ENCODE measurements at regions not wholly inside any gene's neighbourhood (a gene's known extent, or its start where the extent isn't known, plus 50 kb on each side); places are given as distances from the start of the nearest gene placed in this dataset.

DNA sequence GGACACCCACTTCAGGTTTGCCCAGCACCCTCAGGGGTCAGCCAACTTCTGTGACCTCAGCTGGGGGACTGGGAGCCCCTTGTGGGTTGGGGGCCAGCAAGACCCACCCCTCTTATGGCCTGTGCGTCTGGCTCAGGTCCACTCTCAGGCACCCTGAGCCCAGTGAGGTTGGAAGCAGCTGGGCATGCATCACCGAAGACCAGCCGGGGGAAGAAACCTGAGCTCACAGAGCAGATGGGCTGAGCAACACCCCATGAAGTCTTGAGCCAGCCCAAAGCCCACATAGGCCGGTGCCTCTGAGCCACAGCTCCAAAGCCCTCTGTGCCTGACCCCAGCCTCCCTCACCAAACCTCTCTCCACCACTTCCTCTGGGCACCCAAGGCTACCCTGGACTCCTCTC is 166.7 kb downstream of the RBFOX3 start:
- DNase-seq (ENCODE audit: low read depth): no peak
- H3K4me3 ChIP-seq (ENCODE audit: low read depth, low read length): no peak overlapping the region
- TF ChIP-seq, protein P1, sequence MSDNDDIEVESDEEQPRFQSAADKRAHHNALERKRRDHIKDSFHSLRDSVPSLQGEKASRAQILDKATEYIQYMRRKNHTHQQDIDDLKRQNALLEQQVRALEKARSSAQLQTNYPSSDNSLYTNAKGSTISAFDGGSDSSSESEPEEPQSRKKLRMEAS (IDR thresholded peaks at IDR 0.05; ENCODE audit: low read depth, low read length): no peak
- TF ChIP-seq, protein P2, sequence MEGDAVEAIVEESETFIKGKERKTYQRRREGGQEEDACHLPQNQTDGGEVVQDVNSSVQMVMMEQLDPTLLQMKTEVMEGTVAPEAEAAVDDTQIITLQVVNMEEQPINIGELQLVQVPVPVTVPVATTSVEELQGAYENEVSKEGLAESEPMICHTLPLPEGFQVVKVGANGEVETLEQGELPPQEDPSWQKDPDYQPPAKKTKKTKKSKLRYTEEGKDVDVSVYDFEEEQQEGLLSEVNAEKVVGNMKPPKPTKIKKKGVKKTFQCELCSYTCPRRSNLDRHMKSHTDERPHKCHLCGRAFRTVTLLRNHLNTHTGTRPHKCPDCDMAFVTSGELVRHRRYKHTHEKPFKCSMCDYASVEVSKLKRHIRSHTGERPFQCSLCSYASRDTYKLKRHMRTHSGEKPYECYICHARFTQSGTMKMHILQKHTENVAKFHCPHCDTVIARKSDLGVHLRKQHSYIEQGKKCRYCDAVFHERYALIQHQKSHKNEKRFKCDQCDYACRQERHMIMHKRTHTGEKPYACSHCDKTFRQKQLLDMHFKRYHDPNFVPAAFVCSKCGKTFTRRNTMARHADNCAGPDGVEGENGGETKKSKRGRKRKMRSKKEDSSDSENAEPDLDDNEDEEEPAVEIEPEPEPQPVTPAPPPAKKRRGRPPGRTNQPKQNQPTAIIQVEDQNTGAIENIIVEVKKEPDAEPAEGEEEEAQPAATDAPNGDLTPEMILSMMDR (IDR thresholded peaks at IDR 0.05; ENCODE audit: low read depth, low read length): no peak
- no peak for TF ChIP-seq POLR2A (IDR thresholded peaks at IDR 0.05; ENCODE audit: extremely low read depth, insufficient read length)
- TF ChIP-seq MYC (IDR thresholded peaks at IDR 0.05; ENCODE audit: low read depth, low read length): no peak

DNA sequence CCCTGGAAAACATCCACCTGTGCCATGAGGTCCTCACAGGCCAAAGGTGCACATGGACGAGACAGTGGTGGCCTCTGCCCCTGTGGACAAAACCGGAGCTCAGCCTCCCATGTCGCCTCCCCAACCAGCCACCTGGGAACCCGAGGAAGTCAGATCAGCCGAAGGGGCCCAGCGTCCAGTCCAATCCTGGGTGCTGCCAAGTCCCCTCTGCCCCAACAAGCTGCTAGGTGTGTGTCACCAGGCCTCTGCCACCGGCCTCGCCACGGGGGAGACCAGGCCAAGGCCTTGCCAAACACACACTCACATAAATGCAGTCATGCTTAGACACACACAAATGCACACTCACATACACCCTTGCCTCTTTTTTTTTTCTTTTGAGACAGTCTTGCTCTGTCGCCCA is 167.8 kb downstream of the RBFOX3 start:
- DNase-seq (ENCODE audit: low read depth): no peak
- H3K4me3 ChIP-seq (ENCODE audit: low read depth, low read length): no peak overlapping the region
- TF ChIP-seq MYC (IDR thresholded peaks at IDR 0.05; ENCODE audit: low read depth, low read length): no peak
- TF ChIP-seq, protein P1 (IDR thresholded peaks at IDR 0.05; ENCODE audit: low read depth, low read length): no peak
- TF ChIP-seq, protein P2 (IDR thresholded peaks at IDR 0.05; ENCODE audit: low read depth, low read length): no peak
- TF ChIP-seq POLR2A (IDR thresholded peaks at IDR 0.05; ENCODE audit: extremely low read depth, insufficient read length): no peak

DNA sequence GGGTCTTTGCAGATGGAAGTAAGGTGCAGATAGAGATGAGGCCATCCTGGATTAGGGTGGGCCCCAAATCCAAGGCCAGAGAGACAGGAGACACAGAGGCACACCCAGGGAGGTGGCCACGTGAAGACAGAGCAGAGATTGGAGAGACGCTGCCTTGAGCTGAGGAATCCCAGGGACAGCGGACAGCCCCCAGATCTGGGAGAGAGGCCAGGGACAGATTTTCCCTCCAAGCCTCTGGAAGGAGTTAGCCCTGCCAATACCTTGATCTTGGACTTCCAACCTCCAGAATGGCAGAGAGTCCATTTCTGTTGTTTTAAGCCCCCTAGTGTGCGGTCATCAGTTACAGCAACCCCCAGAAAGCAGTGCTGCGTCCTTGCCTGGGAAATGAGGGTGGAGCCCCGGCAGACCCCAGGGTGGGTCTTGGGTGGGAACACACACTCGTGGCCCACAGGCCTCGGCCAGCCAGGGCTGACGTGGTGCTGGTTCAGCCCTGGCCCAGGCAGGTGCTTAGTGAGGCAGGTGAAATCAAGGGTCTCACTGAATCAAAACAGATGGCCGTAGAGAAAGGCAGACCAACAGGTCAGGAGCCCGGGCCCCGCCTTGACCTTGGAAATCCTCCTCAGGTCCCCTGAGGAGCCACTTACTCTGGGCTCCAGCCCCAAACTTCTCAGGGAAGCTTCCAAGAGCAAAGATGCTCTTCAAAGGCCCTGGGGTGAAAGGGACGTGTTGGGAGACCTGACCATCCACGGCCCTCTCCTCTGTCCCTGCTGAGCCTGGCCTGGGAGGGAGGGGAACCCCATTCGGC is 169.3 kb downstream of the RBFOX3 start:
- no peak overlapping the region for H3K4me3 ChIP-seq (ENCODE audit: low read depth, low read length)
- TF ChIP-seq MYC (IDR thresholded peaks at IDR 0.05; ENCODE audit: low read depth, low read length) (no peak), POLR2A (IDR thresholded peaks at IDR 0.05; ENCODE audit: extremely low read depth, insufficient read length) (no peak)
- TF ChIP-seq, protein P2 (IDR thresholded peaks at IDR 0.05; ENCODE audit: low read depth, low read length): no peak
- DNase-seq (ENCODE audit: low read depth): no peak

DNA sequence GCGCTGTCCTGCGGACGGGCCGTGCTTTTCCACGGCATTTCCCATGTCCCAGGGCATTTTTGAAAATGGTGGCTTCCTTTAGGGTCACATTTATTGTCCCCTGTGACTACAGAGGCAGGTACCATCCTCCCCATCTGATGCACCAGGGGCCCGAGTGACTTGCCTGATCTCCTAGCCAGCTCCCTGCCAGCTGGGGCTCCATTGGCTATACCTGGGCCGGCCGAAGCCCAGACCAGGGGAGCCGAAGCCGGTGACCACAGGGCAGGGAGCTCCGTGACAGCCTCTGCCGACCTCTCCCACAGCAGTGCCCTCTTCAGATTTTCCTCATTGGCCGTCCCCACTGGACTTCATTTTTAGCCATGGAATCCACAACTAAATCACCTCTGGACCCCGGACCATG is 170.6 kb downstream of the RBFOX3 start:
- DNase-seq (ENCODE audit: low read depth): no peak
- TF ChIP-seq POLR2A (IDR thresholded peaks at IDR 0.05; ENCODE audit: extremely low read depth, insufficient read length) (no peak), MYC (IDR thresholded peaks at IDR 0.05; ENCODE audit: low read depth, low read length) (no peak)
- TF ChIP-seq, protein P2 (IDR thresholded peaks at IDR 0.05; ENCODE audit: low read depth, low read length): no peak
- TF ChIP-seq, protein P1 (IDR thresholded peaks at IDR 0.05; ENCODE audit: low read depth, low read length): no peak
- H3K4me3 ChIP-seq (ENCODE audit: low read depth, low read length): no peak overlapping the region

DNA sequence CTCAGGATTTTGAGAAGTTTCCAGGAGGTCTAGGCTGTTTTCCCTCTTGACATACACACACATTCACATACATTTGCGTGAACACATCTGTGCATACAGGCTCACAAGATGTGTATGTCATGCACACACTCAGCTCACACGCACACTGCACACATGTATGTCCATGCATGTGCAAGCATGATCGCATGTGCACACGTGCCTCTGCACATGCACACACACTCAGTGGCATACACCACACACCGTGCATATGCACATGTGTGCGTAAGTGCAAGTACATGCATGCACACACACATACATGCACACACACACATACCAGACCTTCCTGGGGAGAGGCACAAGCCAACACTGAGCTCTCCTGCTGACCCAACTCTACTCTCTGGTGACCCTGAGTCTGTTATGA is 171.4 kb downstream of the RBFOX3 start:
- no peak overlapping the region for H3K4me3 ChIP-seq (ENCODE audit: low read depth, low read length)
- TF ChIP-seq, protein P2 (IDR thresholded peaks at IDR 0.05; ENCODE audit: low read depth, low read length): no peak
- TF ChIP-seq MYC (IDR thresholded peaks at IDR 0.05; ENCODE audit: low read depth, low read length): no peak
- TF ChIP-seq POLR2A (IDR thresholded peaks at IDR 0.05; ENCODE audit: extremely low read depth, insufficient read length): no peak
- no peak for DNase-seq (ENCODE audit: low read depth)
